ENCODE measurements at regions not wholly inside any gene's neighbourhood (a gene's known extent, or its start where the extent isn't known, plus 50 kb on each side); places are given as distances from the start of the nearest gene placed in this dataset.

GRCh38 chr12:92065639-92066038 lies 80.0 kb downstream of the BTG1 start:
- TF ChIP-seq, protein P1, sequence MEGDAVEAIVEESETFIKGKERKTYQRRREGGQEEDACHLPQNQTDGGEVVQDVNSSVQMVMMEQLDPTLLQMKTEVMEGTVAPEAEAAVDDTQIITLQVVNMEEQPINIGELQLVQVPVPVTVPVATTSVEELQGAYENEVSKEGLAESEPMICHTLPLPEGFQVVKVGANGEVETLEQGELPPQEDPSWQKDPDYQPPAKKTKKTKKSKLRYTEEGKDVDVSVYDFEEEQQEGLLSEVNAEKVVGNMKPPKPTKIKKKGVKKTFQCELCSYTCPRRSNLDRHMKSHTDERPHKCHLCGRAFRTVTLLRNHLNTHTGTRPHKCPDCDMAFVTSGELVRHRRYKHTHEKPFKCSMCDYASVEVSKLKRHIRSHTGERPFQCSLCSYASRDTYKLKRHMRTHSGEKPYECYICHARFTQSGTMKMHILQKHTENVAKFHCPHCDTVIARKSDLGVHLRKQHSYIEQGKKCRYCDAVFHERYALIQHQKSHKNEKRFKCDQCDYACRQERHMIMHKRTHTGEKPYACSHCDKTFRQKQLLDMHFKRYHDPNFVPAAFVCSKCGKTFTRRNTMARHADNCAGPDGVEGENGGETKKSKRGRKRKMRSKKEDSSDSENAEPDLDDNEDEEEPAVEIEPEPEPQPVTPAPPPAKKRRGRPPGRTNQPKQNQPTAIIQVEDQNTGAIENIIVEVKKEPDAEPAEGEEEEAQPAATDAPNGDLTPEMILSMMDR (conservative IDR thresholded peaks at IDR 0.05), result no peak
- no peak for TF ChIP-seq ZFX (IDR thresholded peaks at IDR 0.05)
